GM23248 (cell line): ENCODE measurements at regions not wholly inside any gene's neighbourhood (a gene's known extent, or its start where the extent isn't known, plus 50 kb on each side); places are given as distances from the start of the nearest gene placed in this dataset.

Experiments
- DNase-seq: peaks from one replicate; pipeline ENCODE4 v3.0.0-alpha.2; 2015
- H2AFZ ChIP-seq: fragments of 200-600 bp; sonication (generic); 2 replicates; pipeline ENCODE4 v1.6.1; 2016; ENCODE audit warnings: antibody characterized with exemption
- H3F3A ChIP-seq: fragments of 200-600 bp; sonication (generic); 2 replicates; pipeline ENCODE4 v1.6.1; 2016; ENCODE audit warnings: mild to moderate bottlenecking, antibody characterized with exemption, mixed run types; ENCODE audit not compliant: insufficient read depth
- H3K27ac ChIP-seq: fragments of 200-600 bp; sonication (generic); 2 replicates; pipeline ENCODE4 v1.5.1; 2016; ENCODE audit warnings: mild to moderate bottlenecking
- H3K27me3 ChIP-seq: fragments of 200-600 bp; sonication (generic); replicated peaks from 2 replicates; pipeline ENCODE4 v1.6.1; 2016; ENCODE audit warnings: mild to moderate bottlenecking; ENCODE audit not compliant: insufficient read depth
- H3K36me3 ChIP-seq: fragments of 200-600 bp; sonication (generic); 2 replicates; pipeline ENCODE4 v1.6.1; 2016; ENCODE audit warnings: low read depth, mild to moderate bottlenecking
- H3K4me1 ChIP-seq: fragments of 200-600 bp; sonication (generic); 2 replicates; pipeline ENCODE4 v1.6.1; 2016; ENCODE audit warnings: mild to moderate bottlenecking; ENCODE audit not compliant: insufficient read depth
- H3K4me2 ChIP-seq: fragments of 200-600 bp; sonication (generic); one replicate; pipeline ENCODE4 v1.6.1; 2016; ENCODE audit warnings: mild to moderate bottlenecking; ENCODE audit not compliant: unreplicated experiment
- H3K4me3 ChIP-seq: fragments of 200-600 bp; sonication (generic); 2 replicates; pipeline ENCODE4 v1.5.1; 2016; ENCODE audit warnings: mild to moderate bottlenecking
- H3K79me2 ChIP-seq: fragments of 200-600 bp; sonication (generic); 2 replicates; pipeline ENCODE4 v1.6.1; 2016; ENCODE audit warnings: mild to moderate bottlenecking; ENCODE audit not compliant: insufficient read depth
- H3K9ac ChIP-seq: fragments of 200-600 bp; sonication (generic); 2 replicates; pipeline ENCODE4 v1.6.1; 2016; ENCODE audit warnings: mild to moderate bottlenecking
- H3K9me2 ChIP-seq: fragments of 200-600 bp; sonication (generic); 2 replicates; pipeline ENCODE4 v1.6.1; 2016; ENCODE audit warnings: mixed run types, mild to moderate bottlenecking, moderate library complexity; ENCODE audit not compliant: insufficient read depth
- H3K9me3 ChIP-seq: fragments of 200-600 bp; sonication (generic); one replicate; pipeline ENCODE4 v1.6.1; 2017; ENCODE audit warnings: low read depth
- H4K20me1 ChIP-seq: fragments of 200-600 bp; sonication (generic); 2 replicates; pipeline ENCODE4 v1.6.0; 2016; ENCODE audit not compliant: insufficient read depth
- EZH2 ChIP-seq: fragments of 200-600 bp; sonication (generic); IDR thresholded peaks from 2 replicates; pipeline ENCODE4 v1.6.1; 2018; ENCODE audit warnings: antibody characterized with exemption, mild to moderate bottlenecking; ENCODE audit not compliant: insufficient read depth, poor library complexity, severe bottlenecking
- EZH2phosphoT487 ChIP-seq: fragments of 200-600 bp; sonication (generic); IDR thresholded peaks from 2 replicates; pipeline ENCODE4 v1.6.1; 2018; ENCODE audit warnings: antibody characterized with exemption, moderate library complexity, mild to moderate bottlenecking, low read depth; ENCODE audit not compliant: insufficient read depth
- WGBS, 2 experiments: methylation state at CpG; one replicate each; pipeline ENCODE4 v1.1.6; 2015 to 2017; ENCODE audit warnings: low lambda C conversion rate in 2 of 2, low coverage in 1 of 2; ENCODE audit errors: missing lambda C conversion rate in 2 of 2; 5-methylcytosine and 5-hydroxymethylcytosine counted together
- in situ Hi-C: fragments of 300-500 bp; cut with MboI; formaldehyde crosslinking; loops from 2 replicates; pipeline ENCODE4 v1.15.0; 2020

- no peak overlapping the region for H3K9ac ChIP-seq
- H3K36me3 ChIP-seq: no peaks in the 10 kb centered on the region
- peaks cover 23% of the 10 kb centered on the region for H3K4me1 ChIP-seq
- H3K9me2 ChIP-seq: no peaks in the 10 kb centered on the region
- H3F3A ChIP-seq: no peaks in the 10 kb centered on the region
- no peak overlapping the region for H2AFZ ChIP-seq
- peak overlapping the region; percentile 37 for H3K4me2 ChIP-seq
- H3K27me3 ChIP-seq: no peaks in the 10 kb centered on the region
- TF ChIP-seq EZH2phosphoT487 (no peak), EZH2 (no peak)
- H3K4me3 ChIP-seq: no peak overlapping the region
- WGBS, 2 experiments: 81 to 91% methylated on average over 4 of the region's 4 CpGs
- no peaks in the 10 kb centered on the region for H3K9me3 ChIP-seq
- H3K79me2 ChIP-seq: no peaks in the 10 kb centered on the region
- no peaks in the 10 kb centered on the region for H4K20me1 ChIP-seq
- 0 out of 2 replicates have a peak overlapping the region, but pooled peaks have one; percentile 8 for H3K27ac ChIP-seq
- peak; percentile 57 for DNase-seq
- in situ Hi-C loops: no loop called here
These were observed 116.2 kb downstream of the LCA5 start for GRCh38 chr6:79421001-79421411.

DNA sequence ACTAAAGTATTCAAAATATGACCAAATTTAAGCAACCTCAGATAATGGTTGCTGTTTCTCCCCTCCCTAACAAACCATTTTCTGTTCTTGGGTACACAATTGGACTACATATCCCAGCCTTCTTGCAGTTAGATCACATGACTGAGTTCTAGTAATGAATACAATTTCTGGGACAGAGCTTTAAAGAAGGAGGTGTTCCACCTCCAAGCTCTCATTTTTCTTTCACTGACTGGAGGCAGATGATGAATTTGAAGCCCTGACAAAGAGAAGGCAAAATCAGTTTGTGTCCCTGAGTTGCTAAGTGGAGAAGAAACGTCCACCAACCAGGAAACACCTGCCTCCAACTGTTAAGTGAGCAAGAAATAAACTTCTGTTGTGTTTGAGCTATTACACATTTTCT is 117.2 kb downstream of the LCA5 start:
- 21 to 28% methylated on average over 1 of the region's 1 CpG for WGBS, 2 experiments
- Histone ChIP-seq H3F3A (no peaks in the 10 kb centered on the region), H3K27me3 (no peaks in the 10 kb centered on the region), H3K9me2 (no peaks in the 10 kb centered on the region), H3K9ac (no peak overlapping the region), H3K27ac (no peak overlapping the region), H3K4me2 (no peak overlapping the region), H3K79me2 (no peaks in the 10 kb centered on the region), H3K4me3 (no peak overlapping the region), H3K9me3 (no peaks in the 10 kb centered on the region), H4K20me1 (no peaks in the 10 kb centered on the region), H2AFZ (no peak overlapping the region), H3K4me1 (peaks cover 23% of the 10 kb centered on the region), H3K36me3 (no peaks in the 10 kb centered on the region)
- no peak for DNase-seq
- no peak for TF ChIP-seq EZH2phosphoT487
- no peak for TF ChIP-seq EZH2
- in situ Hi-C loops: no loop called here

DNA sequence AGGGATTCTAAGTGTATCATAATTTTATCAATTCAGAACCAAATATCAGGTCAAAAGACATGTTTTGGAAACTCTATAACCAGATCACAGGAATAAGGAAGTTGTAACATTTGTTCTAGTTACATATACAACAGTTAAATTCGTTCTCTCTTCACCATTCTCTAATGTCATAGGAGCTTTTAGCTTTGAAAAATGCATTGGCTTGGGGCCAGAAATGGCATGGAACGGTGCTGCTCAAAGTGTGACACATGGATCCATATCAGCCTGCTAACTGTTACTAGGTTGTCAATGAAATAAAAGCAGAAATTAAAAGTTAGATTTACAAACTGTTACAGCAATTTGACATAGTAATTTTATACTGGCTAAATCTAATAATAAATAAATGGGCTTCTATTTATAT is 120.3 kb downstream of the LCA5 start:
- WGBS, 2 experiments: 63 to 64% methylated on average over 2 of the region's 2 CpGs
- DNase-seq: no peak
- H3K79me2 ChIP-seq: no peaks in the 10 kb centered on the region

GRCh38 chr6:79413562-79414002 is 123.6 kb downstream of the LCA5 start:
- H3K4me1 ChIP-seq: 0 out of 2 replicates have a peak, but pooled peaks cover 5% of the 10 kb centered on the region
- no peaks in the 10 kb centered on the region for H3K9me3 ChIP-seq
- H3F3A ChIP-seq: 0 out of 2 replicates have a peak, but pooled peaks cover 4% of the 10 kb centered on the region
- H2AFZ ChIP-seq: peak overlapping the region; percentile 21; the same call in 1 of the 2 replicates
- no peaks in the 10 kb centered on the region for H3K79me2 ChIP-seq
- DNase-seq: peak; percentile 71
- H3K4me3 ChIP-seq: no peak overlapping the region
- H3K36me3 ChIP-seq: no peaks in the 10 kb centered on the region
- H3K4me2 ChIP-seq: no peak overlapping the region
- in situ Hi-C loops: no loop called here
- H3K9ac ChIP-seq: no peak overlapping the region
- no peak for TF ChIP-seq EZH2
- no peak for TF ChIP-seq EZH2phosphoT487
- H3K27ac ChIP-seq: no peak overlapping the region
- H3K27me3 ChIP-seq: no peaks in the 10 kb centered on the region
- no peaks in the 10 kb centered on the region for H4K20me1 ChIP-seq
- 9 to 11% methylated on average over 2 of the region's 2 CpGs for WGBS, 2 experiments
- H3K9me2 ChIP-seq: no peaks in the 10 kb centered on the region

More for the DNA sequence above, 120.3 kb downstream of the LCA5 start:
- Histone ChIP-seq H3K9ac (no peak overlapping the region), H4K20me1 (no peaks in the 10 kb centered on the region), H3K27ac (no peak overlapping the region), H3K27me3 (no peaks in the 10 kb centered on the region), H3K9me2 (no peaks in the 10 kb centered on the region), H3F3A (0 out of 2 replicates have a peak, but pooled peaks cover 4% of the 10 kb centered on the region), H3K4me2 (no peak overlapping the region), H3K4me1 (peaks cover 18% of the 10 kb centered on the region), H3K9me3 (no peaks in the 10 kb centered on the region), H2AFZ (no peak overlapping the region), H3K36me3 (no peaks in the 10 kb centered on the region), H3K4me3 (no peak overlapping the region)
- TF ChIP-seq EZH2phosphoT487: no peak
- no peak for TF ChIP-seq EZH2
- in situ Hi-C loops: no loop called here
